ENCODE measurements at regions not wholly inside any gene's neighbourhood (a gene's known extent, or its start where the extent isn't known, plus 50 kb on each side); places are given as distances from the start of the nearest gene placed in this dataset.

- TF ChIP-seq POLR2A (IDR thresholded peaks at IDR 0.05), result no peak
- TF ChIP-seq, protein P1, sequence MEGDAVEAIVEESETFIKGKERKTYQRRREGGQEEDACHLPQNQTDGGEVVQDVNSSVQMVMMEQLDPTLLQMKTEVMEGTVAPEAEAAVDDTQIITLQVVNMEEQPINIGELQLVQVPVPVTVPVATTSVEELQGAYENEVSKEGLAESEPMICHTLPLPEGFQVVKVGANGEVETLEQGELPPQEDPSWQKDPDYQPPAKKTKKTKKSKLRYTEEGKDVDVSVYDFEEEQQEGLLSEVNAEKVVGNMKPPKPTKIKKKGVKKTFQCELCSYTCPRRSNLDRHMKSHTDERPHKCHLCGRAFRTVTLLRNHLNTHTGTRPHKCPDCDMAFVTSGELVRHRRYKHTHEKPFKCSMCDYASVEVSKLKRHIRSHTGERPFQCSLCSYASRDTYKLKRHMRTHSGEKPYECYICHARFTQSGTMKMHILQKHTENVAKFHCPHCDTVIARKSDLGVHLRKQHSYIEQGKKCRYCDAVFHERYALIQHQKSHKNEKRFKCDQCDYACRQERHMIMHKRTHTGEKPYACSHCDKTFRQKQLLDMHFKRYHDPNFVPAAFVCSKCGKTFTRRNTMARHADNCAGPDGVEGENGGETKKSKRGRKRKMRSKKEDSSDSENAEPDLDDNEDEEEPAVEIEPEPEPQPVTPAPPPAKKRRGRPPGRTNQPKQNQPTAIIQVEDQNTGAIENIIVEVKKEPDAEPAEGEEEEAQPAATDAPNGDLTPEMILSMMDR (IDR thresholded peaks at IDR 0.05), result no peak
Measured at GRCh38 chr2:239748811-239749210, 276.3 kb downstream of the NDUFA10 start.
